KOPT-K1 (cell line): ENCODE measurements at regions not wholly inside any gene's neighbourhood (a gene's known extent, or its start where the extent isn't known, plus 50 kb on each side); places are given as distances from the start of the nearest gene placed in this dataset.

ENCODE experiments used
- H3K27ac ChIP-seq: fragments of 200-600 bp; sonication (generic); 2 replicates; pipeline ENCODE4 v1.5.1; 2016; ENCODE audit warnings: antibody characterized with exemption, mild to moderate bottlenecking, low read depth, low read length; ENCODE audit not compliant: poor library complexity, severe bottlenecking
- H3K36me3 ChIP-seq: fragments of 200-600 bp; sonication (generic); 2 replicates; pipeline ENCODE4 v1.5.1; 2017; ENCODE audit warnings: antibody characterized with exemption, mild to moderate bottlenecking, low read length, moderate library complexity; ENCODE audit not compliant: insufficient read depth
- H3K9me3 ChIP-seq: fragments of 200-600 bp; sonication (generic); 2 replicates; pipeline ENCODE4 v1.5.1; 2017; ENCODE audit warnings: antibody characterized with exemption, low read length, mild to moderate bottlenecking; ENCODE audit not compliant: insufficient read depth, poor library complexity, severe bottlenecking

- no peaks in the 10 kb centered on the region for H3K9me3 ChIP-seq
- H3K27ac ChIP-seq = no peak overlapping the region
- H3K36me3 ChIP-seq = no peaks in the 10 kb centered on the region
Measured at GRCh38 chr7:148950806-148951205, 66.7 kb upstream of the EZH2 start.

GRCh38 chr7:148944935-148945934, 61.1 kb upstream of the EZH2 start:
- H3K27ac ChIP-seq = no peak overlapping the region

GRCh38 chr7:148941598-148942275, 57.6 kb upstream of the EZH2 start:
- H3K9me3 ChIP-seq = no peaks in the 10 kb centered on the region
- H3K36me3 ChIP-seq = no peaks in the 10 kb centered on the region
- H3K27ac ChIP-seq = peak overlapping the region; percentile 86

More at GRCh38 chr7:148944935-148945934, 61.1 kb upstream of the EZH2 start:
- Histone ChIP-seq H3K36me3 (no peaks in the 10 kb centered on the region), H3K9me3 (no peaks in the 10 kb centered on the region)

- Histone ChIP-seq H3K27ac (peak overlapping the region; percentile 86), H3K36me3 (no peaks in the 10 kb centered on the region), H3K9me3 (no peaks in the 10 kb centered on the region)
Measured at GRCh38 chr7:148940702-148941597, 56.9 kb upstream of the EZH2 start.

GRCh38 chr7:148939128-148939755, 55.2 kb upstream of the EZH2 start:
- no peaks in the 10 kb centered on the region for H3K9me3 ChIP-seq
- no peak overlapping the region for H3K27ac ChIP-seq
- H3K36me3 ChIP-seq = no peaks in the 10 kb centered on the region

- no peaks in the 10 kb centered on the region for H3K36me3 ChIP-seq
- no peak overlapping the region for H3K27ac ChIP-seq
- no peaks in the 10 kb centered on the region for H3K9me3 ChIP-seq
Measured at GRCh38 chr7:148935451-148935850, 51.4 kb upstream of the EZH2 start.
